ENCODE measurements at regions not wholly inside any gene's neighbourhood (a gene's known extent, or its start where the extent isn't known, plus 50 kb on each side); places are given as distances from the start of the nearest gene placed in this dataset.

DNA sequence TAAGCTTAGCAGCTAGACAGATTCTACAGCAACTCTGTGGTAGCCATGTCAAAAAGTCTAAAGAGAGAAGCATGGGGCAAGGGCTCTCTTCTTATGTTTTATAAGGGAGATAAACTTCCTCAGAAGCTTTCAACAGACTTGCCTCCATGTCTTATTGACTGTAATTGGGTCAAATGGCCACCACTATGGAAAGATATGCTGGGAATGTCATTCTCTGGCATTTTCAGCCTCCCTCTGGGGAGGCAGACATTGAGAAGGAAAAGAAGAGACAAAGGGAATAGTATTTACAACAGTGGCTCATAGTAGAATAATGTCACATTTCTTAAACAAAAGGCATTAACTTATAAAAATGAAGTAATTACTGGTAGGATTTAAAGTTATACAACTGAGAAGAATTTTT lies 1964.5 kb upstream of the PIK3C3 start:
- ATAC-seq (no peak), DNase-seq (ENCODE audit: low spot score) (peak; percentile 52)
- TF ChIP-seq POLR2AphosphoS5 (IDR thresholded peaks at IDR 0.05; ENCODE audit: low read depth): no peak
- Mint-ChIP-seq H3K4me3 (no peak overlapping the region), H3K36me3 (ENCODE audit: low read depth) (no peaks in the 10 kb centered on the region), H3K4me1 (peaks cover 5% of the 10 kb centered on the region; the same call in 1 of the 3 replicates), H3K27me3 (ENCODE audit: insufficient read depth, low read depth, poor library complexity) (no peaks in the 10 kb centered on the region), H3K9me3 (no peaks in the 10 kb centered on the region), H3K27ac (no peak overlapping the region)
- H3K9me2 ChIP-seq (ENCODE audit: insufficient read depth): no peaks in the 10 kb centered on the region
- no peaks in the 10 kb centered on the region for H3K79me2 ChIP-seq (replicated peaks; ENCODE audit: insufficient read depth)
- no peaks in the 10 kb centered on the region for H3F3A ChIP-seq (replicated peaks; ENCODE audit: low read depth)
- no peaks in the 10 kb centered on the region for H4K20me1 ChIP-seq (replicated peaks; ENCODE audit: insufficient read depth)
- no peaks in the 10 kb centered on the region for H3K36me3 ChIP-seq (ENCODE audit: insufficient read depth)
- no peak overlapping the region for H3K4me3 ChIP-seq
- H3K27ac ChIP-seq (ENCODE audit: low read depth): no peak overlapping the region
- H3K4me2 ChIP-seq: no peak overlapping the region
- no peak overlapping the region for H2AFZ ChIP-seq
- H3K27me3 ChIP-seq (ENCODE audit: insufficient read depth): no peaks in the 10 kb centered on the region
- H3K4me1 ChIP-seq (ENCODE audit: insufficient read depth): no peaks in the 10 kb centered on the region; the same call in 1 of the 2 replicates

DNA sequence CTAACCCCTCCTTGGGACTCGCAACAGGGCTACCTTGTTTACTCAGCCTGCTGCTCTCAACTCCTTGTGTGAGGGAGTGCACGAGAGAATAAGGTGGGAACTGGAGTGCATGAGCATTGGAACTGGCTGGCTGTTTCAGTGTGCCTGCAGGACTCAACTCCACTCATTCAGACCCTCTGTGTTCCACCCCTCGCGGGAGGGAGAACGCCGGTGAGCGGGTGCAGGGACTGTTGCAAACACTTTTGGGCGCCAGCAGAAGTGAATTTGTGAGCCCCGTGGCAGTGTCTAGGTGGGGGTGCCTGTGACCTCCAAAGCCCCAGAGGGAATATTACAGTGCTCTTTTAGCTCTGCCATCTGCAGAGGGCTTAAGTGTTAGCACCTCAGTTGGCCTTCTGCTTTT lies 1978.3 kb upstream of the PIK3C3 start:
- TF ChIP-seq STAT1 (IDR thresholded peaks at IDR 0.05; ENCODE audit: unreplicated experiment) (no peak), ZNF331 (CRISPR knock-in tag; IDR thresholded peaks at IDR 0.05; ENCODE audit: low read depth) (no peak), EZH2 (IDR thresholded peaks at IDR 0.05; ENCODE audit: low read depth, unreplicated experiment) (no peak)
- Histone ChIP-seq H4K20me1 (replicated peaks; ENCODE audit: insufficient read depth) (no peaks in the 10 kb centered on the region), H3K79me2 (replicated peaks; ENCODE audit: insufficient read depth) (no peaks in the 10 kb centered on the region), H3K27ac (ENCODE audit: low read depth) (no peak overlapping the region), H3K27me3 (ENCODE audit: insufficient read depth) (no peaks in the 10 kb centered on the region), H2AFZ (no peak overlapping the region), H3K4me3 (no peak overlapping the region), H3F3A (replicated peaks; ENCODE audit: low read depth) (no peaks in the 10 kb centered on the region), H3K36me3 (ENCODE audit: insufficient read depth) (no peaks in the 10 kb centered on the region), H3K9me2 (ENCODE audit: insufficient read depth) (no peaks in the 10 kb centered on the region), H3K4me1 (ENCODE audit: insufficient read depth) (no peaks in the 10 kb centered on the region), H3K4me2 (no peak overlapping the region)
- DNase-seq (ENCODE audit: low spot score) (no peak), ATAC-seq (no peak)
- Mint-ChIP-seq H3K9me3 (no peaks in the 10 kb centered on the region; the same call in 2 of the 3 replicates), H3K4me1 (no peaks in the 10 kb centered on the region), H3K4me3 (no peak overlapping the region), H3K27ac (no peak overlapping the region), H3K27me3 (ENCODE audit: insufficient read depth, low read depth, poor library complexity) (no peaks in the 10 kb centered on the region), H3K36me3 (ENCODE audit: low read depth) (no peaks in the 10 kb centered on the region)

DNA sequence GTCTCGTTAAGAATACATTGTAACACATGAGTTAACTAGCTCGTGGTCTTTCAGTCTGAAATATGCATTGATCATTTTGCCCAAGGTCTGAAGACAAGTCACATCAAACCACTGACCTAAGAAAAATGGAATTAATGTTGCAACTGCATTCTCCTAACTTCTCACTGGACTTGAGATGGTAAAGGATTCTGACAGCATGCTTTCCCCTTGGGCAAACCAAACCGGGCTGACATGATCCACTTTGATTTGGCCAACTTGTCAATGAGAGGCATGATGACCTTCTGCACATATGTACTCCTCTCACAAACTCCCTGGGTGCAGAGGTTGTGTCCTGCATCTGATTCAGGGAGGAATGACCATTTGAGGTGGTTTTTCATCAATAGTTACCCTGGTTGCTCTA lies 1982.5 kb upstream of the PIK3C3 start:
- DNase-seq (ENCODE audit: low spot score) (no peak), ATAC-seq (no peak)
- H3K27ac ChIP-seq (ENCODE audit: low read depth): no peak overlapping the region
- H3K36me3 ChIP-seq (ENCODE audit: insufficient read depth): no peaks in the 10 kb centered on the region
- H3K79me2 ChIP-seq (replicated peaks; ENCODE audit: insufficient read depth): no peaks in the 10 kb centered on the region
- Mint-ChIP-seq H3K27ac (no peak overlapping the region), H3K4me3 (no peak overlapping the region), H3K4me1 (peaks cover 7% of the 10 kb centered on the region), H3K36me3 (ENCODE audit: low read depth) (no peaks in the 10 kb centered on the region), H3K9me3 (no peaks in the 10 kb centered on the region; the same call in 2 of the 3 replicates), H3K27me3 (ENCODE audit: insufficient read depth, low read depth, poor library complexity) (no peaks in the 10 kb centered on the region)
- H2AFZ ChIP-seq: no peak overlapping the region
- no peaks in the 10 kb centered on the region for H4K20me1 ChIP-seq (replicated peaks; ENCODE audit: insufficient read depth)
- no peaks in the 10 kb centered on the region for H3F3A ChIP-seq (replicated peaks; ENCODE audit: low read depth)
- H3K4me3 ChIP-seq: no peak overlapping the region
- no peaks in the 10 kb centered on the region for H3K27me3 ChIP-seq (ENCODE audit: insufficient read depth)
- peaks cover 13% of the 10 kb centered on the region for H3K4me1 ChIP-seq (ENCODE audit: insufficient read depth)
- H3K4me2 ChIP-seq: no peak overlapping the region
- H3K9me2 ChIP-seq (ENCODE audit: insufficient read depth): no peaks in the 10 kb centered on the region
- TF ChIP-seq ZNF331 (CRISPR knock-in tag; IDR thresholded peaks at IDR 0.05; ENCODE audit: low read depth) (no peak), JUNB (IDR thresholded peaks at IDR 0.05; ENCODE audit: unreplicated experiment) (no peak), CREB1 (CRISPR knock-in tag; IDR thresholded peaks at IDR 0.05; ENCODE audit: low read depth) (no peak), ZNF114 (CRISPR knock-in tag; IDR thresholded peaks at IDR 0.05) (no peak), STAT1 (IDR thresholded peaks at IDR 0.05; ENCODE audit: unreplicated experiment) (no peak), POLR2AphosphoS5 (IDR thresholded peaks at IDR 0.05; ENCODE audit: low read depth) (no peak), EZH2phosphoT487 (IDR thresholded peaks at IDR 0.05; ENCODE audit: unreplicated experiment) (no peak), NANOG (IDR thresholded peaks at IDR 0.05; ENCODE audit: borderline replicate concordance) (no peak), EZH2 (IDR thresholded peaks at IDR 0.05; ENCODE audit: low read depth, unreplicated experiment) (no peak)
- TF ChIP-seq, protein P1, sequence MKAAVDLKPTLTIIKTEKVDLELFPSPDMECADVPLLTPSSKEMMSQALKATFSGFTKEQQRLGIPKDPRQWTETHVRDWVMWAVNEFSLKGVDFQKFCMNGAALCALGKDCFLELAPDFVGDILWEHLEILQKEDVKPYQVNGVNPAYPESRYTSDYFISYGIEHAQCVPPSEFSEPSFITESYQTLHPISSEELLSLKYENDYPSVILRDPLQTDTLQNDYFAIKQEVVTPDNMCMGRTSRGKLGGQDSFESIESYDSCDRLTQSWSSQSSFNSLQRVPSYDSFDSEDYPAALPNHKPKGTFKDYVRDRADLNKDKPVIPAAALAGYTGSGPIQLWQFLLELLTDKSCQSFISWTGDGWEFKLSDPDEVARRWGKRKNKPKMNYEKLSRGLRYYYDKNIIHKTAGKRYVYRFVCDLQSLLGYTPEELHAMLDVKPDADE (IDR thresholded peaks at IDR 0.05): no peak
- TF ChIP-seq, protein P2, sequence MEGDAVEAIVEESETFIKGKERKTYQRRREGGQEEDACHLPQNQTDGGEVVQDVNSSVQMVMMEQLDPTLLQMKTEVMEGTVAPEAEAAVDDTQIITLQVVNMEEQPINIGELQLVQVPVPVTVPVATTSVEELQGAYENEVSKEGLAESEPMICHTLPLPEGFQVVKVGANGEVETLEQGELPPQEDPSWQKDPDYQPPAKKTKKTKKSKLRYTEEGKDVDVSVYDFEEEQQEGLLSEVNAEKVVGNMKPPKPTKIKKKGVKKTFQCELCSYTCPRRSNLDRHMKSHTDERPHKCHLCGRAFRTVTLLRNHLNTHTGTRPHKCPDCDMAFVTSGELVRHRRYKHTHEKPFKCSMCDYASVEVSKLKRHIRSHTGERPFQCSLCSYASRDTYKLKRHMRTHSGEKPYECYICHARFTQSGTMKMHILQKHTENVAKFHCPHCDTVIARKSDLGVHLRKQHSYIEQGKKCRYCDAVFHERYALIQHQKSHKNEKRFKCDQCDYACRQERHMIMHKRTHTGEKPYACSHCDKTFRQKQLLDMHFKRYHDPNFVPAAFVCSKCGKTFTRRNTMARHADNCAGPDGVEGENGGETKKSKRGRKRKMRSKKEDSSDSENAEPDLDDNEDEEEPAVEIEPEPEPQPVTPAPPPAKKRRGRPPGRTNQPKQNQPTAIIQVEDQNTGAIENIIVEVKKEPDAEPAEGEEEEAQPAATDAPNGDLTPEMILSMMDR (conservative IDR thresholded peaks at IDR 0.05; ENCODE audit: low read depth in 2 of 2): no peak

Measured in GM23338 (cell line).